DMS53 (cell line): ENCODE measurements at regions not wholly inside any gene's neighbourhood (a gene's known extent, or its start where the extent isn't known, plus 50 kb on each side); places are given as distances from the start of the nearest gene placed in this dataset.

Experiments used
- DNase-seq: peaks from one replicate; lab custom pipeline; 2025; lab: John Stamatoyannopoulos, UW

DNA sequence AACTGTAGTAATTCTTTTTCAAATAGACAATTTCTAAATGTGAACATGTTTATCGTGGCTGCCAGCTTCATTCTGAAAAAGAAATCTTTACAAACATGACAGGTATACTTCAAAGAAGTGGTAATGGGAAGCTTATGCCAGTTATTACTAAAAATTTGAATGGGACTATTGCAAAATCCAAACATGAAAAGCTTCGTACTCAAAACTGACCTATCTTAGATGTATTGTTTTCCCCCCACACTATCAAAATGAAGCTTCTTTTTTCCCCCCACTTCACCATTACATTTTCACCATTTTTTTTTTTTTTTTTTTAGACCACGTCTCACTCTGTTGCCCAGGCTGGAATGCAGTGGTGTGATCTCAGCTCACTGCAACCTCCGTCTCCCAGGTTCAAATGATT is 50.4 kb upstream of the SERTAD2 start:
- DNase-seq, result no peak

DNA sequence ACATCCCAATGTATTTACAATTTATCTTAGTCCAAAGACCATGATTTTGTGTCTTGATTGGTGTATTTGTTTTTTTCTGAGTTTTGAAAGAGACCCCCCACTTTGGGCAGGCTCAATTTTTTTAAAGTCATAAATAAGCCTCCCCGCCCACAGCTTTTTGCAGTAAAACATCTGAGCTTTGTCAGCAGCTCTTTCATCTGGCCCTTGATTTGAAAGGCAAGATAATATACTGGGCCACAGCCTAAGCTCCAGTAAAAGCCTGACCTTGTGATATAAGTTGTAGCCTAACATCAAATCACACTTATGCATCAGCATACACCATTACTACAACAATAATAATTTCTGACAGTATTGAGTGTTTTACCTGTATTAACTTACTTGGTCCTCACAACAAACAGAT is 51.3 kb upstream of the SERTAD2 start:
- no peak for DNase-seq

DNA sequence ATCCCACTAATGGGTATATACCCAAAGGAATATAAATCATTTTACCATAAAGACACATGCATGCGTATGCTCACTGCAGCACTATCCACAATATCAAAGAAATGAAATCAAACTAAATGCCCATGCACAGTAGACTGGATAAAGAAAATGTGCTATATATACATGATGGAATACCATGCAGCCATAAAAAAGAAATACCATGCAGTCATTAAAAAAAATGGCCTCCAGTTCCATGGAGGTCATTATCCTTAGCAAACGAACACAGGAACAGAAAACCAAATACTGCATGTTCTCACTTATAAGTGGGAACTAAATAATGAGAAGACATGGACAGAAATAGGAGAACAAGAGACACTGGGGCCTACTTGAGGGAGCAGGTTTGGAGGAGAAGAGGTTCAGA is 53.6 kb upstream of the SERTAD2 start:
- no peak for DNase-seq

DNA sequence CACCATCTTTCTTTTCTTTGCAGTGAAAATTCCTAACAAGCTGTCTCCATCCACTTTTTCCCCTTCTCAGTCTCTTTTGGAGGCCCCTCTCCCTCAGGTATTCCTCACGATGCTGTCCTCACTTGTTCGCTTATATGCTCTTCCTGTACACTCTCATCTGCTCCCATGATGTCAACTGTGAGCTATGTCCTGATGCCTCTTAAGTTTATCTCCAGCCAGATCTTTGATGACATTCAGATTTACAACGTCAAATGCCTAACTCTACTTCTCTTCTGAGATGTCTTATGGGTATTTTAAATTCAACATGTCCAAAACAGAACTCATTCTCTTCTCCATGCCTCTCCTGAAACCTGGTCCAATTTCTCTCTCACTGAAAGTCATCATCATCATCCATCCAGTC is 55.1 kb upstream of the SERTAD2 start:
- DNase-seq, result no peak

DNA sequence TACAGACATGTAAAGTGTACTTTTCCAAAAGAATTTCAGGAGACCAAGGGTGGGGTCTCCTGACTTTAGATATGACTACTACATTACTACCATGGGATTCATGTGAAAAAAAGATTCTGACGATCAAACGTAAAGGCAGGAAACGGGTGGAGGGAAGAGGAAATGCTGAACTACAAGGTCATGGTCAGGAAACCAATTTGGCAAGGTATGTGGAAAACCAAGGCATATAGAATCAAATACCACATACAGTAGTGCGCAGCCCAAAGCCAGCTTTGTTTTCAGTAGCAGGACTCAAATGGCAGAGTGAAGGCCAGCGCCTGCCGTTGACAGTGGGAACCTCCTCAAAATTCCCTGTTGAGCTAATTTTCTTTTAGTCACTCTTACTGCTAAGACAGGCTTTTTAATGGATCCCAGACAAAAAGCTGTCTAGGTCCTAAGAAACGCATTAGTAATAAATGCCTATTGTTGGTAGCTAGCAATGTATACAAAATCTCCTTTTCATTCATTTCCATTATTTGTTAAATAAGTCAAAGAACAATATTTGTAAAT is 57.6 kb upstream of the SERTAD2 start:
- DNase-seq, result no peak

DNA sequence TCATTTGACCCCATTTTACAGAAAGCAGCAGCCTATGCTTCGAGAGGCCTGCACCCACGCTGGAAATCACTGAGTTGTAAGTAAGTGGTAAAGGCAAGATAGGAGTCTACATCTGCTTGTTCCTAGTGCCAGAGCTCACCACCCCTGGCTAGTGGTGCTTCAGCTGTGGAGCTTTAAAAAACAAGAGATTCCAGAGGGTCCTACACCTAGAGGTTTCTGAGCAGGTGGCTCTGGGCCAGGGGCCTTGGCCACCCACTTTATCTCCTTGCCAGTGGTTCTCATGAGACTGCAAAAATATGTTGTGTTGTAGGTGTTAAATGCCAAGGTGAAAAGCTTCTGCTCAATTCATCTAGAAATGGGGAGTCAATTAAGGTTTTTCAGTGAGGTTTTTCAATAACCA is 60.0 kb upstream of the SERTAD2 start:
- no peak for DNase-seq

DNA sequence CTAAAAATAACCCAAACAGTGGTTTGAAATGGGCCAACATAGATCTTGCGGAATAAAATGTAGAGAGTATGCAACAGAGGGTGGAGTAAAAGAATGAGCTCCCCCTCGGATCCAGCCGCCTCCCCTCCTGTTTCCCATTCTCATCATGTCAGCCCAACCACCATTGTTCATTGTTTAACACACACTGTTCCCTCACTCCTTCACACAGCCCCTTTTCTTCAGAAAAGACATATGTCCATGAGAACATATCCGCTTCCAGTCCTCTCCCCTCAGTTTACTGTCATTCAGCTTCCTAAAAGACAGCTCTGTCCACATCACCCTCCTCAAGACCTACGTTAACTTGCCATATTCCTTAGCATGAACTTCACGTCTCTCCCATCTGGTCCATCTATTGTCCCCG is 62.9 kb upstream of the SERTAD2 start:
- no peak for DNase-seq

DNA sequence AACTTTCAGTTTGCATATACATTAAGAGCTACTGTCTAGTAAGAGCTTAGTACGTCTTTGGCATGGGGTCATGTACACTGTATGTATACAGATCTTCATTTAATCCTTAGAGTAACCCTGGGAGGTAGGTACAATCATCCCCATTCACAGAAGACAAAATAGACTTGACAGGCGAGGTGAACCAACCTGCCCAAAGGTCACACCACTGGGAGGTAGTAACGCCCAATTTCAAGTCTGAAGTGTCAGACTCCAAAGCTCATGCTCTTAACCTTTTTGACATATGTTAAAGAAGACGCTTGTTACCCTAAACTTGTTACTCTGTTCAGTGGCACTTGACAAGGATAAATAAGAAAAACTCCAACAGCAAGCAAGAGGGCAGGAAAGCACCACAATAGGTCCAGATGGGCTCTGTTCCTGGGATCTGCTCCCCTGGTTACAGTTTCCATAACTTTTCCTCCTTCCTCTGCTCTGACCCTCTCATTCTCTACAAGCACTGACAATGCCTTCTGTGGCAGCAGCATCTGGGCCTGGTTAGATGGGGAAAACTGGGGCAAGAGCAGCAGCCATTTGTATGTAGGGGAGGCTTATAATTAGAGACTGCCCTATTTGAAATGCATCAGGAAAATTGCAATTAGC is 64.7 kb upstream of the SERTAD2 start:
- no peak for DNase-seq

DNA sequence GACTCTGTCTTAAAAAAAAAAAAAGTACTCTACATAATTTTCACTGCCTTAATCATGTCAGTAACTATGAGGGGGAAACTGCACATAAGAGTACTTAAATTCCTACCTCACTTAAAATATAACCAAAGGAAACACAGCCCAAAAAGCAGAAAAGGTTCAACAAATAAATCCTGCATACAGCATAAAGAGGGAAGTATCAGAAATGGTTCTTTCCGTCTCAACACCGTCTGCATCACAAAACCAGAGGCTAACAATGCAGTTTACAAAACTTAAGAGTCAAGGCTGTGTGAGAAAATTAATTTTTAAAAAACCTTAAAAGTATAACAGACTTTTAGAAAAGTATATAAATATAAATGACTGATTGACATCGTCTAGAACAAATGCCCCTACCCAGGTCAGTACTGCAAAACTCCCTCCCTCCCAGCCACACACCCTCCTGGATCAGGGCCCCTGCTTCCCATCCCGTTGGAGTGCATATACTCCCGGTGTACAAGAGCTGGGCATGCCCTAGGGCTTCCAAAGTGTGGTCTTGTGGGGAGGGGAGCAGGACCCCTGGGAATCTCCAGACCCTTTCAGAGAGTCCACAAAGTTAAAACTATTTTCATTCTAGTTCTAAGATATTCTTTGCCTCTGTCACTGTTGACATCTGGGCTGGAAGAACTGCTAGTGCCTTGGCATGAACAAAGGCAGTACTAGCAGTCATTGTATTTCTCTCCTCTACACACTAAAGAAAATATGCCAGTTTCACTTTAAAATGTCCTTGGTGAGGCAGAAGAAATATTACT is 67.0 kb upstream of the SERTAD2 start:
- no peak for DNase-seq

DNA sequence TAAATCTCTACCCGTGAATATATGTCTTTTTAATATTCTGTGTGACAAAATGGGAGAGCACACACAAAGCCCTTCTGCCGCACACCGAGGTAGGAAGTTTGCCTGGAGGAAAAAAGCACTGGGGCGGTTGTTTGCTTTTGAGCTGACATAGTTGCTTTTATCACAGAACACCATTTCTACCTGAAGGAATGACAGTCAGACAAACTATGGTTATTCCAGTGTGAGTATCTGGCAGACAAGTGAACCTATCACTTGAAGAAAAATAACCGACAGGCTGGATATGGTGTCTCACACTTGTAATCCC is 67.6 kb upstream of the SERTAD2 start:
- DNase-seq, result no peak

DNA sequence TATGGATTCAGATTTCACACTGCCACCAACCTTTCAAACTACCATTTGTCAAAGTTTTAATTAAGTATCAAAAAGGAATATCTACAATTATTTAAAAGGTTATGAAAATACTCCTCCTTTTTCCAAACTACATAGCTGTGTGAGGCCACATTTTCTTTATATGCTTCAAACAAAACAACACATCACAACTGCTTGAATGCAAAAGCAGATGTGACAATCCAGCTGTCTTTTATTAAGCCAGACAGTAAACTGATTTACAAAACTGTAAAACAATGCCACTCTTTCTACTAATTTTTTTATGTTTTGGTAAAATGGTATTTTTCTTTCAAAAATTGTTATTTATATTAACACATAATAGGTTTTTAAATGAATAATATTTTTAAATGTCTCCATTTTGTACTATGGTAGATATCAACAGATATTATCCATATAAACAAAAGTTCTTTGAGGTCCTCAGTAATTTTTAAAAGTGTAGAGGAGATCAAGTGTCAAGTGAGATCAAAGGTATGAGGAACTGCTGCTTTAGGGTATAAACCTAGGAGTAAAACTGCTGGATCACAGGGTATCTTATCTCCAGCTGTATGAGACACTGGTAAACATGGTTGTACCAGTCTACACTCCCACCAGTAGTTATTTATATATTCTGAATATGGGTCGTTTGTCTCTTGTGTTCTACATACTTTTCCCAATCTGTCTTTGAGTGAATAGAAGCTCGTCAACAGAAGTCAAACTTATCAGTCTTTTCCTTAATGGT is 68.8 kb upstream of the SERTAD2 start:
- no peak for DNase-seq

DNA sequence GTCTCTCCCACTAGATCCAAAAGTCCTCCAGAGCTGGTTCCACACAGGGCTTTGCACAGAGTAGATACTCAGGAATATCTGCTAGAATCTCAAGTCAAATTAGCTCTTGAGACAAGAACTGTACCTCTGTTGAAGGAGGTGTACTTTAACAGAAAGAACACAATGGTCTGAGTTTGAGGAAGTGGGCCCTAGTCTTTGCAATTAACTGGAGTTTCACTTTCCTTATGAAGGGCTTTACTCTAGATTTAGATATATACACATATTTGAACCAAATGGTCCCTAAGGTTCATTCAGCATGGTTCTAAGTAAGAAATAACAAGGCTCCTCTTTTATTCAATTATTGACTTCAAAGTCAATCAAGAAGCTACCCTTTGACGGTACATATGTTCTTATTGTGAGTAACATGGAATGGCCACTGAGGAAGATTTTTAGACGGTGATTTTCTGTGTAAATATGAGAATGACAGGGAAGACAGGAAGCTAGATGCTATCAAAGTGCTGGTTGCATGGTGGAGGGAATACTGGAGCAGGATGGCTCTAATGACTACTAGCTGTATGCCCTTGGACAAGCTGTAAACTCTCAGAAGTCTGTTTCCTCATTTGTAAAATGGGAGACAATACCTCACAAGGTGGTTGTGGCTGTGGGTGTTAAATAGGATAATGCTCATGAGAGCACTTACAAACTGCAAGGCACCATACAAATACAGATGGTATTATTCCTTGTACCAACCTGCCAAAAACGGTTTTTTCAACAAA is 73.5 kb upstream of the SERTAD2 start:
- DNase-seq, result no peak

DNA sequence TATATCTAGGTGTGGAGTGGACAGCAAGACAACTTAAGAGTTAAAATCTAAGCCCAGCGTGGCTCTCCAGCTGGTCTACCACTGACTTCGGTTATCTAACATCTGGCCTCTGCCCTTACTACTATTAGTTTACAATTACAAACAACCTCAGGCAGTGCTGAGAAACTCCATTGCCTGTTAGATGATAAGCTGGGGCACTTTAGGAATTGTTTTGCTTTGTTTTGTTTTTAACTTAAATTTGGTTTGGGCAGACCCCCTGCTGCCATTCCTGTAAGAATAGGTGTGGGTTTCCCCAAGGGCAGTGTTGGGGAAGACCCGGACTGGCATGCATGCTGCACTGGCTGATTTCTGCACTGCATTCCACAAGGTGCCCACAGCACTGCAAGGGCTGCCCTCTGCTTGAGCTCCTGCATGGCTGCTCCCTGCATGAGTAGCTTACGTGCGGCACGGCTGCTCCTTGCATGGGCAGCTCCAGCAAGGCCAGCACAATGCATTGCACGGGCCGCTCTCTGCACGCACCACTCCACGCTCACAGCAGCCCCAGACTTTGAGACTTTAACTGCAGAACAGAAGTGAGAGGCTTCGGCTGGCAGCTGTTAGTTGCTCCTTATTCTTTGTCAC is 74.2 kb upstream of the SERTAD2 start:
- DNase-seq, result no peak

DNA sequence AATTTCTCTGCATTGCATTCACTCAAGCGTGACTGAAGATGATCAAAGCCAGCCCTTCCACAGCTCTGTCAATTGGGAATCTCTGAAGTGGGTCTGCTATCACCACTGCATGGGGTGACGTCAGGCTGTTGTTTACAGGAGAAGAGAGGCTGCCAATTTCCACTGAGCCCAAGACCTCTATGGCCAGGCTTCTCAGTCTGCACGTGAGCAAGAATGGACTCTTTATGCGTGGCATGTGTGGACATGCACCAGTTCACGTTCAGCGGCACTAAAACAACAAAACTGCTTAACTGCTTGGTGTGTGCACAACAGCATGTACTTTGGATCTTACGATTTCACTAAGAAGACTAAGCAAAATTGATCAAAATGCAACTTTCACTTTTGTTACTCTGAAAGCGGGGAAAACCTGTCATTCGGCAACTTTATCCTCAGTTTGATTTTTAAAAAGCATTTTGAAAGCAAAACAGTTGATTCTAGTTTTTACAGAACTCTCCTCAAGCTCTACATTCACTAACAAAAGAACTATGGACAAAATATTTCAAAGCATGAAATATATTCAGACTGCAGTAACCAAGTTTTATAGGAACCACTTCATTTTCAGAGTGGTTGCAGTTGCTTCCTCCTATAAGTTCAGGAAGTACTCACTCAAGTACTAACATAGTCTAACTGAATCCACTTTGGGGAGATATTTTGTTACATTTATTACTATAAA is 77.0 kb upstream of the SERTAD2 start:
- peak; percentile 96 for DNase-seq

DNA sequence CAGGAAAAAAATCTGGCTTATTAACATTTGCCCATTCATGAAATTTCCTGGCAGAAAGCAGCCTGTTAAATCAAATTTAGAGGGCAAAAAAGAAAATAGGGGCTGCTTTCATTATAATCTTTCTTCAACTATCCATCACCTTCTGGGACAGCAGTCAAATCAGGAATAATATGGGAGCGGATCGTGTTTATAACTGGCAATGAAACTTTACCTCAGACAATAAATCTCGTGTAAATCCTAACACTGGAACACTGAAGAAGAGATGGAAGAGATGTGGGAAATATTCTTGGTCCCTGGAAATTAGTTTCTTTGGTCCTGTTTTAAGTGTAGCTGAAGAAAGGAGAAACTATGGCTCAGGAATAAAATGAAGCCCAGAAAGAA is 77.5 kb upstream of the SERTAD2 start:
- DNase-seq, result no peak

DNA sequence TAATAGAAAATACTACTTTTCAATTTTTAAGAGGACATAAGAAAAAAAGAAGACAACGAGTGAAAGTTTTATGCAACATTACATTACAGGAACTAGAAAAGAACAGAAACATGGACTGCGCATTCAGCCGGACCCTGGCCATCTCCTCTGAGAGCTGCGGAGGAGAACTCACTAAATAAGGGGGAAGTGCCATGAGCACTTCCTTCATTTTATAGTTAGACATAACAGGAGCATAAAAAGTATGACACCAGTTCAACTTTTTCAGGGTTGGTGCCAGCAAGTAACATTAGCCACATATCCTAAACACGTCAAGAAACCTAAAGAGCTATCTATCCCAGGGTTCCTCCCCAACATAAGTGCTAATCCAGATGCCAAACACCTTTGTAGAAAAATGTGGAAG is 78.0 kb upstream of the SERTAD2 start:
- no peak for DNase-seq

DNA sequence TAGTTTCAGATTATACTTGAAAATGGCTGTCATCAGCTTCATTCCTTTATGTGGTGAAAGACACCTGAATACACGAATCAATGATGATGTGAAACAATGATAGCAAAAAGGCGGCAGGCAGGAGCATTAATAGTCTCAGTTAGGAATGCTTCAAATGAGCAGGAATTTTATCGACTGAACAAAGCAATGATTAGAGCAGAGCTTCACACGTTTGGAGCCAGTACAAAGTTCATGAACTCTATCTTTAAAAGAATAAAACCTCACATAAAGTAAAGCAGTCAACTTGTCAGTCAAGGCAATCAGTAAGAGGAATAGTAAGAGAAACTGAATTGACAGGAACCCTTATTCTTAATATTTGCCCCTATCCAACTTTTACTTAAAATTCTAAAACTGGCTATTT is 78.4 kb upstream of the SERTAD2 start:
- DNase-seq, result no peak

DNA sequence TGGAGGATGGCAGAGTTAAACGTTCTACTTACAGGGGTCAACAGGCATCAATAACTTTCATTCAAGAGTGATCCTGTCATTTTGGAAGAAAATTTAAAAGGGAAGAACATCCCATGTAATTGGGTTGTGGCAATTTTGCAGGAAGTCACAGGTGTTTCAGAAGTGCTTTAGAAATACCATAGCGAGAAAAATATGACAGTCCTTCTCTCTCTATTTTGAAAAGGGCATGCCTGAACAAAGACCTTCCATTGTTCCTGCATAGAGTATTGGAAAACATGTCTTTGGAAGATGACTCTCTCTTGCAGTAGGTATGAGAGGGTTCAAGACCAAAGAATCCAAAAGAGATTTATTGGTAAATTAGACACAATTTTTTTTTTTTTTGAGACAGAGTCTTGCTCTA is 81.8 kb upstream of the SERTAD2 start:
- DNase-seq, result no peak

DNA sequence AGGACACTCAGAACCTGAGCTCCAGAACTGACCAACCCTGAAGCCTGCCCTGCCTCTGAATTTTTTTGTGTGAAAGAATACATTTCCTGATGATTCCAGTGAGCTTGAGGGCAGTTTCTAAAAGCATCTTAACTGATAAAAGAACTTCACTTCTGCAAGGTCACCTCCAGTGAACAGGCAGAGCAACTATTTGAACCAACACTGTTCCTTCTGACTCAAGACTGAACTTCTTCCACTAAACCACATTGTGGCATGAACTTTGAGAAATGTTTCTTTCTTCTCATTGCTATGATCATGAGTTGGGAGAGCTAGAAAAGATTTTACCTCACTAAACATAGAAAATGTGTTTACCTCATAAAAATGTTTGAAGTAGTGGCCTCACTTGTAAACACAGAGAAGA is 83.8 kb upstream of the SERTAD2 start:
- no peak for DNase-seq

DNA sequence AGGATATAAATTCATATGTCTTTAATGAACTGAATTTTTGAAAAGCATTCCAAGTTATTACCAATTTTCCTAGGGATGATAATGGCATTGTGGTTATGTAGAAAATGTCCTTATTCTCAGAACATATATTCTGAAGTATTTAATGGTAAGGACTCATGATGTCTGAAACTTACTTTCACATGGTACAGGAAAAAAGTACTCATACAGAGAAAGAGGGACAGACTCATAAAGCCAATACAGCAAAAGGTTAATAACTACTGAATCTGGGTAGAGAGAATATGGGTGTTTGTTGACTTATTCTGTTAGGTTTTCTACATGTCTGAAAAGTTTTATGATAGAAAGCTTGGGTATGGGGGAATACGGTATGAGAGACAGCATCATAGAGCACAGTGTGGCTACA is 84.3 kb upstream of the SERTAD2 start:
- DNase-seq, result no peak

DNA sequence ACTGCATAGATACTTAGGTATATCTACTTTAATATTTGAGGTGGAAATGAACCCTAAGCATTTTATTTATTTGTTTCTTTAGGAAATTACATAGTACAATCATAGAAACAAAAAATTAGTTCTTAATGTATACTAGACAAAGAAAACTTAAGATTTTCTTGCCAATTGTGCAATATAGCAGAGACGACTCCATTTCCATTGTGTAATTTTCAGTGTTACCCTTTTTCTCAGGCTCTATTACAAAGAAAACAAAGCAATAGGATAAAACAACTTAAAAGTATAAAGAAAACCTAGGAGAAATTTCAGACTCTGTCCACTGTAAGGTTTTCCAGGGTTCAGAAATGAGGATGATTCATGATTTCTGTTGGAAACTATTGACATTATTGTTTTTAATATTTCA is 89.0 kb upstream of the SERTAD2 start:
- no peak for DNase-seq
